Central memory CD8-positive, alpha-beta T cell (primary cell): ENCODE measurements at regions not wholly inside any gene's neighbourhood (a gene's known extent, or its start where the extent isn't known, plus 50 kb on each side); places are given as distances from the start of the nearest gene placed in this dataset.
"Not testable (repeated sequence)": the region's sequence is repeated elsewhere in the genome, so short reads cannot be mapped to it uniquely, and the experiment has no call there.

ENCODE experiments used
- ATAC-seq: fragments of 150-1000 bp; cut with Tn5 transposase; replicated peaks from 2 replicates; pipeline ENCODE4 v1.10.0; 2022; ENCODE audit warnings: mild to moderate bottlenecking, moderate FRiP score, moderate number of reproducible peaks; ENCODE audit not compliant: poor library complexity, severe bottlenecking; ENCODE audit errors: extremely low read depth
- DNase-seq, 2 donors: peaks; one replicate each; pipeline ENCODE4 v3.0.0; 2021; ENCODE audit warnings: low spot score in 2 of 2
- H3K27ac Mint-ChIP-seq: one replicate; pipeline ENCODE4 v1.8.0; 2022; ENCODE audit warnings: low read depth, mild to moderate bottlenecking, moderate library complexity, mixed read lengths
- H3K27me3 Mint-ChIP-seq: one replicate; pipeline ENCODE4 v1.8.0; 2022; ENCODE audit warnings: mixed read lengths
- H3K36me3 Mint-ChIP-seq: one replicate; pipeline ENCODE4 v1.8.0; 2022; ENCODE audit warnings: mild to moderate bottlenecking, moderate library complexity, mixed read lengths; ENCODE audit not compliant: insufficient read depth
- H3K4me1 Mint-ChIP-seq: one replicate; pipeline ENCODE4 v1.8.0; 2022; ENCODE audit warnings: mixed read lengths
- H3K4me3 Mint-ChIP-seq: one replicate; pipeline ENCODE4 v1.8.0; 2022; ENCODE audit warnings: mild to moderate bottlenecking, moderate library complexity, mixed read lengths
- H3K9me3 Mint-ChIP-seq: one replicate; pipeline ENCODE4 v1.8.0; 2022; ENCODE audit warnings: mixed read lengths

DNA sequence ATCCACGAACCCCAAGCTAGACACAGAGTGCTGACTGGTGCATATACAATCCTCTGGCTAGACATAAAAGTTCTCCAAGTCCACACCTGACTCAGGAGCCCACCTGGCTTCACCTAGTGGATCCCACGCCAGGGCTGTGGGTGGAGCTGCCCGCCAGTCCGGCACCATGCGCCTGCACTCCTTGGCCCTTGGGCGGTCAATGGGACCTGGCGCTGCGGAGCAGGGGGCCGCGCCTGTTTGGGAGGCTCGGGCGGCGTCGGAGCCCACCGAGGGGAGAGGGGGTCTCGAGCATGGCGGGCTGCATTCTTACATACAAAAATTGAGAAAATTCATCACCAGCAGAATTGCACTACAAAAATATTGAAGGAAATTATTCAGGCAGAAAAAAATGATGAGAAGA, 120.7 kb upstream of the FAN1 start:
- ATAC-seq: no peak
- H3K36me3 Mint-ChIP-seq: no peaks in the 10 kb centered on the region
- H3K27ac Mint-ChIP-seq: no peak overlapping the region
- no peak overlapping the region for H3K4me3 Mint-ChIP-seq
- peaks cover 6% of the 10 kb centered on the region for H3K27me3 Mint-ChIP-seq
- H3K4me1 Mint-ChIP-seq: no peaks in the 10 kb centered on the region
- peaks cover 5% of the 10 kb centered on the region for H3K9me3 Mint-ChIP-seq
- no peak for DNase-seq

DNA sequence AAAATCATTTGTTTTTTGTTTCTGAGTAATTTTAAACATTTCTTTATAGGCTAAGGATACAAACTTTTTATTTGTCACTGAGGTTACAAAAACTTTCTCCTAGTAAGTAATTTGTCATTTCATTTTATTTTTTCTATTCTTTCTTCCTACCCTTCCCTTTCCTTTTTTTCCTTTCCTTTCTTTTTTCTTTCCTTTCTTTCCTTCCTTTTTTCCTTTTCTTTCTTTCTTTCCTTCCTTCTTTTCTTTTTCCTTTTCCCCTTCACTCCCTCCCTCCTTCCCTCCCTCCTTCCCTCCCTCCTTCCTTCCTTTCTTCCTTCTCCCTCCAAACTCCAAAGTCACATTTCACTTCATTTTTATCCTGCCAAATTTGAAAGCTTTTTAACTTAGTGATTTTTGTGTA, 115.1 kb upstream of the FAN1 start:
- no peaks in the 10 kb centered on the region for H3K36me3 Mint-ChIP-seq
- ATAC-seq (no peak), DNase-seq (no peak)
- no peak overlapping the region for H3K27ac Mint-ChIP-seq
- H3K9me3 Mint-ChIP-seq: no peaks in the 10 kb centered on the region
- H3K27me3 Mint-ChIP-seq: peaks cover 40% of the 10 kb centered on the region
- H3K4me1 Mint-ChIP-seq: no peaks in the 10 kb centered on the region
- no peak overlapping the region for H3K4me3 Mint-ChIP-seq

- no peaks in the 10 kb centered on the region for H3K4me1 Mint-ChIP-seq
Observed at GRCh38 chr15:30791239-30792175, 112.2 kb upstream of the FAN1 start.

DNA sequence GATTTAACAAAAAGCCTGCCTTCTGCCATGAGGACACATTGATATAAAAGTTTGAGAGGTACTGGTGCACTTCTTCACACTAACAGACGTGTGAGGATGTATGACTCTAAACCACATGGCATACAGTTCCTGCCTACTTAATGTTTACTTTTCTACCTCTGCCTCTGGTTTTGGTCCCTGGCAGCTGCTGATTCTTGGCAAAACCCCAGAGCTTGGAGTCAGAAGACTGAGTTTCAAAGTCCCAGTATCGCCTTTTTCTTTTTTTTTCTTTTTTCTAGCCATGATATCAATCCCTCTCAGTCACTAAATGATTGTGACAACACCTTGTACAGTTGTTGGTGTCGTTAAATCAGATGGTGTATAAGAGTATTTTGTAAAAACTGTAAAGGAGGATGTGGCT, 110.9 kb upstream of the FAN1 start:
- H3K4me3 Mint-ChIP-seq, ATAC-seq, H3K9me3 Mint-ChIP-seq, DNase-seq, H3K4me1 Mint-ChIP-seq, H3K36me3 Mint-ChIP-seq, H3K27ac Mint-ChIP-seq: not testable (repeated sequence)
- peaks cover 82% of the 10 kb centered on the region for H3K27me3 Mint-ChIP-seq

More at GRCh38 chr15:30791239-30792175, 112.2 kb upstream of the FAN1 start:
- Mint-ChIP-seq H3K27ac (no peak overlapping the region), H3K9me3 (no peaks in the 10 kb centered on the region), H3K27me3 (peaks cover 69% of the 10 kb centered on the region), H3K36me3 (no peaks in the 10 kb centered on the region), H3K4me3 (no peak overlapping the region)
- ATAC-seq (no peak), DNase-seq (no peak)

DNA sequence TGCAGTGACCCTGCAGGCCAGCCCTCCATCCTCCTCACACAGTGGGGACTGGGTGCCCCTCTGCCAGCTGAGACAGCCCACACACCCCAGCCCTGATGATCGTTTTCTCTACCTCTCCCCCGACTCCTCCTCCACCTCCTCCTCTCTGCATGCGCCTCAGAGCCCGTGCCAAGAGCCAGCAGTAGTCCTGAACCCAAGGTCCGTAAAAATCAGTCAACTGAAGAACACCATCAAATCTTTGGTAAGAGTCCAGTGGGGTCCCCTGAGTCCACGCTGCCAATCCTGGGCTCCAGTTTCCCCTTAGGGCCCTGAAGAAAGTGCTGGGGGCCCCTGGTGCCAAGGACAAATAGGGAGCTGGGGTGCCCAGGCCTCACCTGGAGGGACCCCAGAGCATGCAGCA, 109.3 kb upstream of the FAN1 start:
- Mint-ChIP-seq H3K27me3 (peaks cover 74% of the 10 kb centered on the region), H3K36me3 (no peaks in the 10 kb centered on the region), H3K27ac (no peak overlapping the region), H3K9me3 (no peaks in the 10 kb centered on the region), H3K4me3 (no peak overlapping the region), H3K4me1 (no peaks in the 10 kb centered on the region)
- no peak for DNase-seq
- ATAC-seq: no peak

- not testable (repeated sequence) for ATAC-seq, H3K9me3 Mint-ChIP-seq, DNase-seq
Observed at GRCh38 chr15:30799565-30799964, 104.2 kb upstream of the FAN1 start.

GRCh38 chr15:30801140-30801895, 102.4 kb upstream of the FAN1 start:
- not testable (repeated sequence) for H3K4me1 Mint-ChIP-seq, H3K9me3 Mint-ChIP-seq, H3K27ac Mint-ChIP-seq, ATAC-seq, H3K4me3 Mint-ChIP-seq, DNase-seq, H3K36me3 Mint-ChIP-seq
- peaks cover 21% of the 10 kb centered on the region for H3K27me3 Mint-ChIP-seq

More at GRCh38 chr15:30799565-30799964, 104.2 kb upstream of the FAN1 start:
- not testable (repeated sequence) for H3K4me3 Mint-ChIP-seq, H3K27ac Mint-ChIP-seq, H3K36me3 Mint-ChIP-seq, H3K4me1 Mint-ChIP-seq
- peaks cover 39% of the 10 kb centered on the region for H3K27me3 Mint-ChIP-seq

GRCh38 chr15:30802001-30802400, 101.7 kb upstream of the FAN1 start:
- H3K9me3 Mint-ChIP-seq, H3K27ac Mint-ChIP-seq, H3K4me3 Mint-ChIP-seq, H3K4me1 Mint-ChIP-seq, ATAC-seq, DNase-seq, H3K36me3 Mint-ChIP-seq: not testable (repeated sequence)
- peaks cover 15% of the 10 kb centered on the region for H3K27me3 Mint-ChIP-seq

- ATAC-seq, H3K27me3 Mint-ChIP-seq, H3K4me1 Mint-ChIP-seq: not testable (repeated sequence)
Observed at GRCh38 chr15:30803703-30804102, 100.0 kb upstream of the FAN1 start.

DNA sequence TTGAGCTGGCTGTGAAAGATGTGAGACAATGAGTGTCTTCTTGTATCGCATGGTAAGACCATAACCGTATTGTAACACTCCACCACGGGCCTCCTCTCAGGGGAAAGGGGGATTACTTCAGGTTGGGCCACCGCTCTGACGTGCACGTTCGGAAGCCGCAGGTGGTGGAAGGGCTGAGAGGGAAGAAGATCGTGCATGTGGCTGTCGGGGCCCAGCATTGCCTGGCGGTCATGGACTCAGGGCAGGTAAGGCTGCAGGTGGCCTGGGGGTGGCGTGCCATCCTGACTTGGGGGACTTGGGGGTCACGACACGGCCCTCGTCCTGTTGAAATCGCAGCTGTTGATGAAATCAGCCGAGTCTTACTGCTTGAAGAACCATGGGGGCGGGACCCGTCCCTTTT, 87.3 kb upstream of the FAN1 start:
- Mint-ChIP-seq H3K4me1 (no peaks in the 10 kb centered on the region), H3K9me3 (no peaks in the 10 kb centered on the region), H3K27ac (no peak overlapping the region), H3K27me3 (peaks cover 6% of the 10 kb centered on the region), H3K36me3 (no peaks in the 10 kb centered on the region), H3K4me3 (no peak overlapping the region)
- DNase-seq (no peak), ATAC-seq (no peak)

More at GRCh38 chr15:30803703-30804102, 100.0 kb upstream of the FAN1 start:
- H3K4me3 Mint-ChIP-seq, DNase-seq, H3K9me3 Mint-ChIP-seq, H3K27ac Mint-ChIP-seq, H3K36me3 Mint-ChIP-seq: not testable (repeated sequence)

GRCh38 chr15:30823068-30823813, 80.5 kb upstream of the FAN1 start:
- H3K4me3 Mint-ChIP-seq: peak overlapping the region; percentile 88
- peak overlapping the region; percentile 79 for H3K27ac Mint-ChIP-seq
- not testable (repeated sequence) for DNase-seq, H3K9me3 Mint-ChIP-seq, H3K36me3 Mint-ChIP-seq
- H3K27me3 Mint-ChIP-seq: peaks cover 15% of the 10 kb centered on the region
- ATAC-seq: peak; percentile 58
- H3K4me1 Mint-ChIP-seq: peaks cover 11% of the 10 kb centered on the region

DNA sequence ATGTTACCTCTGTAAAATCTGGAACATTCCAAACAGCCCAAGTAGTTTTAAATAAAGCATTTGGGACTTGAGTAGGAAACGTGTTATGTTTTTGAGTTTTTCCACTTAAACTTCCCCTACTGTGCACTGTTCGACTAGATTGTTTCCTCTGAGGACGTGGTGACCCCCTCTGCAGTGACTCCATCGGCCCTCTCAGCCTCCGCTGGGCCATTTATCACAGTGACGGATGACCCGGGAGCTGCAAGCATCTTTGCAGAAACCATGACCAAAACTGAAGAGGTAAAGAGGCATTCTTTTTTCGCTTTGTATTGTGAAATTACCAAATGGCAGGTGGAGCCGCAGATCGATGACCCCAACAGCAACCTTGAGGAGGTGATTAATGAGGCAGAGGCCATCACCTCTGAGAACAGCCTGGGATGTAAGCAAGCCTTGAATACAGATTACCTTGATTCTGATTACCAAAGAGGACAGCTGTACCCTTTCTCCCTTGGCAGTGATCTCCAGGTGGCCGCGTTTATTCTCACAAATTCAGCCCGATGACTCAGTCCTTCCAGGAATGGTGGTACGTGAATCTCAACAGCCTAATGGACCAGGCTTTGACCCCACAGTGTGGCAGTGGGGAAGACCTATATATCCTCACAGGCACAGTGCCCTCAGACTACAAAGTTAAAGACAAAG, 79.1 kb upstream of the FAN1 start:
- peaks cover 6% of the 10 kb centered on the region for H3K36me3 Mint-ChIP-seq
- H3K9me3 Mint-ChIP-seq: no peaks in the 10 kb centered on the region
- DNase-seq (no peak), ATAC-seq (no peak)
- H3K4me1 Mint-ChIP-seq: peaks cover 11% of the 10 kb centered on the region
- H3K4me3 Mint-ChIP-seq: peak overlapping the region; percentile 44
- H3K27ac Mint-ChIP-seq: no peak overlapping the region
- H3K27me3 Mint-ChIP-seq: peaks cover 15% of the 10 kb centered on the region
